ENCODE measurements at regions not wholly inside any gene's neighbourhood (a gene's known extent, or its start where the extent isn't known, plus 50 kb on each side); places are given as distances from the start of the nearest gene placed in this dataset.

GRCh38 chr9:106704056-106704615 is 158.8 kb upstream of the ZNF462 start:
- Histone ChIP-seq H2AFZ (ENCODE audit: low read length) (0 out of 2 replicates have a peak overlapping the region, but pooled peaks have one; percentile 54), H3K9ac (replicated peaks in 1 of 4; ENCODE audit: extremely low read depth in 1 of 4, low read depth in 3 of 4, low read length in 3 of 4) (no peak overlapping the region), H3K4me3 (ENCODE audit: extremely low read depth in 1 of 4, insufficient read depth in 2 of 4, low read depth in 3 of 4, low read length in 4 of 4) (no peak overlapping the region), H3K14ac (ENCODE audit: insufficient read length) (no peak overlapping the region), H2BK15ac (ENCODE audit: low read length) (no peak overlapping the region), H3K18ac (ENCODE audit: extremely low read depth, low read length) (no peak overlapping the region), H3K23ac (ENCODE audit: insufficient read length) (no peak overlapping the region), H4K91ac (replicated peaks; ENCODE audit: insufficient read length, low read length) (no peak overlapping the region), H4K20me1 (replicated peaks in 1 of 2; ENCODE audit: control insufficient read depth in 1 of 2, insufficient read depth in 2 of 2, low read length in 2 of 2) (no peaks in the 10 kb centered on the region), H2BK20ac (ENCODE audit: low read length) (no peak overlapping the region), H2AK5ac (ENCODE audit: low read depth, low read length) (no peak overlapping the region), H3K79me1 (ENCODE audit: low read depth, low read length) (no peaks in the 10 kb centered on the region), H4K5ac (ENCODE audit: insufficient read length, low read depth, low read length) (no peak overlapping the region), H3K56ac (replicated peaks; ENCODE audit: insufficient read length, low read depth, low read length) (no peak overlapping the region), H3K27me3 (replicated peaks in 1 of 4; ENCODE audit: control insufficient read depth in 3 of 4, extremely low read depth in 1 of 4, insufficient read depth in 3 of 4, low read length in 3 of 4) (no peaks in the 10 kb centered on the region), H3K23me2 (ENCODE audit: low read depth, low read length) (no peaks in the 10 kb centered on the region), H2BK5ac (ENCODE audit: low read depth, low read length) (no peak overlapping the region), H2BK120ac (replicated peaks; ENCODE audit: low read depth, low read length) (no peak overlapping the region), H3K27ac (ENCODE audit: low read depth, low read length) (no peak overlapping the region), H3K4me1 (replicated peaks in 1 of 4; ENCODE audit: control insufficient read depth in 3 of 4, insufficient read depth in 4 of 4, low read length in 3 of 4) (no peaks in the 10 kb centered on the region), H3K4me2 (ENCODE audit: insufficient read depth in 1 of 2, low read depth in 2 of 2, low read length in 2 of 2) (no peak overlapping the region), H3K9me3 (ENCODE audit: insufficient read depth in 2 of 2, low read depth in 1 of 2, low read length in 1 of 2) (no peaks in the 10 kb centered on the region), H3K36me3 (ENCODE audit: control insufficient read depth in 2 of 4, insufficient read depth in 4 of 4, low read length in 3 of 4) (no peaks in the 10 kb centered on the region), H2BK12ac (ENCODE audit: low read depth, low read length) (no peak overlapping the region), H3K79me2 (ENCODE audit: control insufficient read depth in 1 of 2, insufficient read depth in 2 of 2, low read length in 2 of 2) (no peaks in the 10 kb centered on the region), H3K4ac (replicated peaks; ENCODE audit: insufficient read length, low read depth, low read length) (no peak overlapping the region), H4K8ac (ENCODE audit: extremely low read depth, insufficient read depth, low read length) (no peak overlapping the region)
- TF ChIP-seq MAFK (IDR thresholded peaks at IDR 0.05; ENCODE audit: low read depth, low read length) (no peak), CTCF (IDR thresholded peaks at IDR 0.05; ENCODE audit: control extremely low read depth in 1 of 3, insufficient read depth in 1 of 3, low read depth in 1 of 3, low read length in 3 of 3) (peak in 1 of 3 experiments; percentile 0; a peak in 1 of 4 replicates)
- 83% methylated on average over 5 of the region's 5 CpGs; no CpG with 5 or more reads in 1 of the 2 experiments for WGBS, 2 experiments (ENCODE audit: extremely low coverage in 1 of 2, insufficient coverage in 1 of 2, insufficient read length in 1 of 2, insufficient replicate concordance in 2 of 2, low coverage in 1 of 2, low lambda C conversion rate in 2 of 2, missing lambda C conversion rate in 1 of 2)
- ChIA-PET CTCF (ENCODE audit: partially characterized antibody) (interaction anchor here (1.4 kb wide), 1 partner anchor 10 kb away, joined by 4 read pairs; no protein-coding TSS in a partner anchor), POLR2A (ENCODE audit: partially characterized antibody) (no interaction called here)
- DNase-seq (ENCODE audit: low read depth in 1 of 2, low spot score in 2 of 2) = no peak
- no peak for FAIRE-seq

Data from H1 (cell line).